ENCODE measurements at regions not wholly inside any gene's neighbourhood (a gene's known extent, or its start where the extent isn't known, plus 50 kb on each side); places are given as distances from the start of the nearest gene placed in this dataset.

GRCh38 chr13:99626461-99627082 is 125.3 kb downstream of the TM9SF2 start:
- TF ChIP-seq SIN3A (IDR thresholded peaks at IDR 0.05; ENCODE audit: borderline replicate concordance, insufficient read depth, low read length), result no peak
- TF ChIP-seq POLR2AphosphoS5 (IDR thresholded peaks at IDR 0.05; ENCODE audit: low read depth, low read length), result no peak
- no peak for TF ChIP-seq TAF1 (IDR thresholded peaks at IDR 0.05; ENCODE audit: borderline replicate concordance, insufficient read depth, low read length)
- TF ChIP-seq FOXP2 (optimal IDR thresholded peaks at IDR 0.05; ENCODE audit: borderline replicate concordance, extremely low read depth, extremely low read length, insufficient read depth), result no peak
- no peak for TF ChIP-seq REST (IDR thresholded peaks at IDR 0.05; ENCODE audit: insufficient read depth in 1 of 2, low read depth in 2 of 2, low read length in 2 of 2)

- no peak for TF ChIP-seq POLR2AphosphoS5 (IDR thresholded peaks at IDR 0.05; ENCODE audit: low read depth, low read length)
- no peak for TF ChIP-seq FOXP2 (optimal IDR thresholded peaks at IDR 0.05; ENCODE audit: borderline replicate concordance, extremely low read depth, extremely low read length, insufficient read depth)
- no peak for TF ChIP-seq SIN3A (IDR thresholded peaks at IDR 0.05; ENCODE audit: borderline replicate concordance, insufficient read depth, low read length)
- no peak for TF ChIP-seq TAF1 (IDR thresholded peaks at IDR 0.05; ENCODE audit: borderline replicate concordance, insufficient read depth, low read length)
- TF ChIP-seq REST (IDR thresholded peaks at IDR 0.05; ENCODE audit: insufficient read depth in 1 of 2, low read depth in 2 of 2, low read length in 2 of 2), result no peak
Observed at GRCh38 chr13:99624936-99625540, 123.8 kb downstream of the TM9SF2 start.

GRCh38 chr13:99620806-99621205 is 119.5 kb downstream of the TM9SF2 start:
- no peak for TF ChIP-seq POLR2AphosphoS5 (IDR thresholded peaks at IDR 0.05; ENCODE audit: low read depth, low read length)
- TF ChIP-seq SIN3A (IDR thresholded peaks at IDR 0.05; ENCODE audit: borderline replicate concordance, insufficient read depth, low read length), result no peak
- TF ChIP-seq TAF1 (IDR thresholded peaks at IDR 0.05; ENCODE audit: borderline replicate concordance, insufficient read depth, low read length), result no peak
- no peak for TF ChIP-seq FOXP2 (optimal IDR thresholded peaks at IDR 0.05; ENCODE audit: borderline replicate concordance, extremely low read depth, extremely low read length, insufficient read depth)
- no peak for TF ChIP-seq REST (IDR thresholded peaks at IDR 0.05; ENCODE audit: insufficient read depth in 1 of 2, low read depth in 2 of 2, low read length in 2 of 2)

GRCh38 chr13:99619207-99619606 is 117.9 kb downstream of the TM9SF2 start:
- no peak for TF ChIP-seq POLR2AphosphoS5 (IDR thresholded peaks at IDR 0.05; ENCODE audit: low read depth, low read length)
- TF ChIP-seq FOXP2 (optimal IDR thresholded peaks at IDR 0.05; ENCODE audit: borderline replicate concordance, extremely low read depth, extremely low read length, insufficient read depth), result no peak
- no peak for TF ChIP-seq TAF1 (IDR thresholded peaks at IDR 0.05; ENCODE audit: borderline replicate concordance, insufficient read depth, low read length)
- TF ChIP-seq REST (IDR thresholded peaks at IDR 0.05; ENCODE audit: insufficient read depth in 1 of 2, low read depth in 2 of 2, low read length in 2 of 2), result no peak
- TF ChIP-seq SIN3A (IDR thresholded peaks at IDR 0.05; ENCODE audit: borderline replicate concordance, insufficient read depth, low read length), result no peak

All from PFSK-1 (cell line).